Nephron (organoid): ENCODE measurements at regions not wholly inside any gene's neighbourhood (a gene's known extent, or its start where the extent isn't known, plus 50 kb on each side); places are given as distances from the start of the nearest gene placed in this dataset.

Source experiments
- H3K27ac Mint-ChIP-seq, 3 experiments: 2 replicates each; pipeline ENCODE4 v1.8.0; 2020; ENCODE audit warnings: mixed read lengths in 3 of 3, mild to moderate bottlenecking in 2 of 3, moderate library complexity in 1 of 3
- H3K27me3 Mint-ChIP-seq: 2 replicates; pipeline ENCODE4 v1.8.0; 2021; ENCODE audit warnings: low read depth, mild to moderate bottlenecking, moderate library complexity, mixed read lengths
- H3K36me3 Mint-ChIP-seq: 2 replicates; pipeline ENCODE4 v1.8.0; 2020; ENCODE audit warnings: low read depth, mixed read lengths
- H3K4me1 Mint-ChIP-seq: 2 replicates; pipeline ENCODE4 v1.8.0; 2020; ENCODE audit warnings: mixed read lengths
- H3K4me3 Mint-ChIP-seq, 3 experiments: 2 replicates each; pipeline ENCODE4 v1.8.0; 2020; ENCODE audit warnings: mild to moderate bottlenecking in 3 of 3, mixed read lengths in 3 of 3, moderate library complexity in 2 of 3
- H3K9me3 Mint-ChIP-seq: 2 replicates; pipeline ENCODE4 v1.8.0; 2020; ENCODE audit warnings: mixed read lengths
- TF ChIP-seq, protein P1 (sequence below), 3 experiments: fragments of 200-600 bp; sonication (generic); IDR thresholded peaks; one replicate each; pipeline ENCODE4 v1.5.0; 2021; ENCODE audit warnings: antibody characterized with exemption in 3 of 3; ENCODE audit not compliant: unreplicated experiment in 3 of 3

DNA sequence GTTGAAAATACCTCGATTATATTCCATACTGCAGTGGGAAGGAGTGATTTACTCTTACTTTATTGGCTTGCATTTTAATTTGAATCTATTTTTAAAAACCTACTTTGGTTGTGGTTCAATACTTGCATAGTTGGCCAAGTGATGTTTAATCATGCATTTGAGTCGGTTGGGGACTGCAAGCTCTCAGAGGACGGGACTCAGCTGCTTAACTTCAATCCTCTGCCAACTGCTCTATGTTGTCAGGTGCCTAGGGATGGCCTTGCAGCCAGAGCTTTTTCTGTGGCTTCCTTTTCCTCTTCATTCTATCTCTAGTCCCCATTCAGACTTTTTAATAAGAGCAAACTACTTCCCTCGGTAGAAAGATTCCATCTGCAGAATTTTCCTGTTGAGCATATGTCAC, 53.4 kb upstream of the KRR1 start:
- Mint-ChIP-seq H3K36me3 (peaks cover 7% of the 10 kb centered on the region), H3K27me3 (peaks cover 6% of the 10 kb centered on the region), H3K27ac (no peak overlapping the region), H3K4me3 (no peak overlapping the region), H3K9me3 (peaks cover 10% of the 10 kb centered on the region), H3K4me1 (peaks cover 26% of the 10 kb centered on the region)
- TF ChIP-seq, protein P1, sequence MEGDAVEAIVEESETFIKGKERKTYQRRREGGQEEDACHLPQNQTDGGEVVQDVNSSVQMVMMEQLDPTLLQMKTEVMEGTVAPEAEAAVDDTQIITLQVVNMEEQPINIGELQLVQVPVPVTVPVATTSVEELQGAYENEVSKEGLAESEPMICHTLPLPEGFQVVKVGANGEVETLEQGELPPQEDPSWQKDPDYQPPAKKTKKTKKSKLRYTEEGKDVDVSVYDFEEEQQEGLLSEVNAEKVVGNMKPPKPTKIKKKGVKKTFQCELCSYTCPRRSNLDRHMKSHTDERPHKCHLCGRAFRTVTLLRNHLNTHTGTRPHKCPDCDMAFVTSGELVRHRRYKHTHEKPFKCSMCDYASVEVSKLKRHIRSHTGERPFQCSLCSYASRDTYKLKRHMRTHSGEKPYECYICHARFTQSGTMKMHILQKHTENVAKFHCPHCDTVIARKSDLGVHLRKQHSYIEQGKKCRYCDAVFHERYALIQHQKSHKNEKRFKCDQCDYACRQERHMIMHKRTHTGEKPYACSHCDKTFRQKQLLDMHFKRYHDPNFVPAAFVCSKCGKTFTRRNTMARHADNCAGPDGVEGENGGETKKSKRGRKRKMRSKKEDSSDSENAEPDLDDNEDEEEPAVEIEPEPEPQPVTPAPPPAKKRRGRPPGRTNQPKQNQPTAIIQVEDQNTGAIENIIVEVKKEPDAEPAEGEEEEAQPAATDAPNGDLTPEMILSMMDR (IDR thresholded peaks at IDR 0.05; ENCODE audit: unreplicated experiment in 3 of 3), result no peak

DNA sequence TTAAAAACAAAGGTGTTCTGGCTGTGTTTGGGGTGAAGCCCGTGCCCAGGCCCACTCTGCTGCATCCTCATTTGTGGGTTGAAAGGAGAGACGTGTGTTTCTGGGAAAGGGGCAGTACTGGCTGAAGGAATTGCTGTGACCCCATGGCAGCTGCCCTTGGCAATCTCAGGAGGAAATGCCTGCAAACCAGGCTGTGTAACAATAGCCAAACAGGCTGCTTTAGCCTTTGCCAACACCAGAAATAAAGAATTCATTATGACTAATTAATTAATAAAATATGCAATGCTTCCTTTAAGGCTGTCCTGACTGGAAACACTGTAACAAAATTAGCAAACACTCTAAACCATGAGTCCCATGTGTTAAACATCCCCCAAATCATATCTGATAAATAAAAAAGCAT, 53.0 kb upstream of the KRR1 start:
- H3K4me1 Mint-ChIP-seq, result peaks cover 26% of the 10 kb centered on the region

DNA sequence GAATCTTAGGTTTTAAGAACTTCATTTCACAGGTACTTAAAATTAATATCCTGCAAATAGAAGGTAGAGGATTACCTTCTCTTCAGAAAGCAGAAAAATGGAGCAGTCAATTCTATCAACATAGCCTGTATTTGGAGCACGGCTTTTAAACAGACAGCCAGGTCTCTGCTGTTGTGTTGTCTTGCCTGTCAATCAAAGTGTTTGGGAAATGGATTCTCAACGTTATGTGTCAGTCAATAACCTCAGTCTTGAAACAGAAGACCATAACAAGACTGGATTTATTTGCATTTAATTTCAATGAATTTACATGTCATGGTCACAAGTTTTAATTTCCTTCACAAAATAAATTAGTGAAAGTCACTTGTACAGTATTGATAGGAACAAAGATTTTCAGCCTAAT, 51.9 kb upstream of the KRR1 start:
- Mint-ChIP-seq H3K9me3 (peaks cover 10% of the 10 kb centered on the region), H3K27me3 (peaks cover 6% of the 10 kb centered on the region), H3K36me3 (peaks cover 7% of the 10 kb centered on the region), H3K4me1 (peaks cover 22% of the 10 kb centered on the region), H3K4me3 (no peak overlapping the region), H3K27ac (no peak overlapping the region)
- TF ChIP-seq, protein P1 (IDR thresholded peaks at IDR 0.05; ENCODE audit: unreplicated experiment in 3 of 3), result no peak

More for the DNA sequence above, 53.0 kb upstream of the KRR1 start:
- Mint-ChIP-seq H3K27me3 (peaks cover 6% of the 10 kb centered on the region), H3K4me3 (no peak overlapping the region), H3K27ac (no peak overlapping the region), H3K9me3 (peaks cover 10% of the 10 kb centered on the region), H3K36me3 (peaks cover 7% of the 10 kb centered on the region)
- TF ChIP-seq, protein P1 (IDR thresholded peaks at IDR 0.05; ENCODE audit: unreplicated experiment in 3 of 3), result no peak

DNA sequence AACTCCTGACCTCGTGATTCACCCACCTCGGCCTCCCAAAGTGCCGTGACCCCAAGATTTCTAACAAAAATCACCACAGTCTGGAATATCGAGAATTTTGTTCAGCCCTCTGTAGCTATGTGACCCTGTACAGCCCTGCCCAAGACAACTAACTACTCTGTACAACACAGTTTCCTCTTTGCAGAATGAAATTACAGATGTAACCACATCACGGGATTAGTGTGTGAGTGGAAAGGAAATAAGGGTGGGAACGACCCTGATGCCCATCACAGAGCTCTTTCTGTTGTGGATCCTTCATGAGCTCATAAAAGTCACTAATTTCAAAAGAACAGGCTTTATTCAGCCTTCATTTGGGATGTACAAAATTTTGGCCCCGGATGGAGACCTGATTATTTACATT, 50.5 kb upstream of the KRR1 start:
- Mint-ChIP-seq H3K9me3 (peaks cover 10% of the 10 kb centered on the region), H3K27ac (no peak overlapping the region), H3K4me1 (peaks cover 13% of the 10 kb centered on the region), H3K27me3 (peaks cover 6% of the 10 kb centered on the region), H3K4me3 (no peak overlapping the region), H3K36me3 (peaks cover 7% of the 10 kb centered on the region)
- TF ChIP-seq, protein P1 (IDR thresholded peaks at IDR 0.05; ENCODE audit: unreplicated experiment in 3 of 3), result no peak
